ENCODE measurements at regions not wholly inside any gene's neighbourhood (a gene's known extent, or its start where the extent isn't known, plus 50 kb on each side); places are given as distances from the start of the nearest gene placed in this dataset.

DNA sequence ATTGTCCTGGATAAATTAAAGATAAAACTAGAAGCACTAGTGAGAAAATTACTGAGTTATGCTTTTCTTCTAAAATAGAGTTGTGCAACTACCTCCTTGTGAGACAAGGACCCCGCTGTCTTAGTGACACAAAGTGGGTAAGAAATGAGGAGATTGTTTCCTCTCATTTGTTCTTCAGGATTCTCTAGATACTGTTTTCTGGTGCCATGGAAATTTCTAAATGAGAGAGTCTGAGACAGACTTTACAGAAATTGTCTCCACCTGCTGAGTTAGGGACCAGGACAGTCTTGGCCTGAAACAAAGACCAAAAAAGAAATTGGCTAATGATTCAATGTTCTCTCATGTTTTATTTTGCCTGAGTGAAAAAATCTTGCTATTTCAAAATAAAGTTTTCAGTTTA lies 427.5 kb downstream of the TUSC7 start:
- FAIRE-seq = no peak
- no peak overlapping the region for H2AFZ ChIP-seq (ENCODE audit: low read depth, low read length)
- no peaks in the 10 kb centered on the region for H3K4me1 Mint-ChIP-seq (ENCODE audit: low read depth, unreplicated experiment)
- no peak overlapping the region for H3K9ac ChIP-seq (ENCODE audit: low read length)
- H3K27ac ChIP-seq (ENCODE audit: low read depth, low read length) = no peak overlapping the region
- no peak overlapping the region for H3K4me3 ChIP-seq (ENCODE audit: insufficient read depth, low read depth, low read length)
- no peaks in the 10 kb centered on the region for H3K79me2 ChIP-seq (ENCODE audit: insufficient read depth, low read length)
- H4K20me1 ChIP-seq (ENCODE audit: insufficient read depth, low read length) = no peaks in the 10 kb centered on the region
- H3K36me3 Mint-ChIP-seq (ENCODE audit: low read depth, unreplicated experiment) = no peaks in the 10 kb centered on the region
- no peak for TF ChIP-seq EZH2 (IDR thresholded peaks at IDR 0.05; ENCODE audit: insufficient read depth, low read length)
- TF ChIP-seq, protein P1, sequence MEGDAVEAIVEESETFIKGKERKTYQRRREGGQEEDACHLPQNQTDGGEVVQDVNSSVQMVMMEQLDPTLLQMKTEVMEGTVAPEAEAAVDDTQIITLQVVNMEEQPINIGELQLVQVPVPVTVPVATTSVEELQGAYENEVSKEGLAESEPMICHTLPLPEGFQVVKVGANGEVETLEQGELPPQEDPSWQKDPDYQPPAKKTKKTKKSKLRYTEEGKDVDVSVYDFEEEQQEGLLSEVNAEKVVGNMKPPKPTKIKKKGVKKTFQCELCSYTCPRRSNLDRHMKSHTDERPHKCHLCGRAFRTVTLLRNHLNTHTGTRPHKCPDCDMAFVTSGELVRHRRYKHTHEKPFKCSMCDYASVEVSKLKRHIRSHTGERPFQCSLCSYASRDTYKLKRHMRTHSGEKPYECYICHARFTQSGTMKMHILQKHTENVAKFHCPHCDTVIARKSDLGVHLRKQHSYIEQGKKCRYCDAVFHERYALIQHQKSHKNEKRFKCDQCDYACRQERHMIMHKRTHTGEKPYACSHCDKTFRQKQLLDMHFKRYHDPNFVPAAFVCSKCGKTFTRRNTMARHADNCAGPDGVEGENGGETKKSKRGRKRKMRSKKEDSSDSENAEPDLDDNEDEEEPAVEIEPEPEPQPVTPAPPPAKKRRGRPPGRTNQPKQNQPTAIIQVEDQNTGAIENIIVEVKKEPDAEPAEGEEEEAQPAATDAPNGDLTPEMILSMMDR (IDR thresholded peaks at IDR 0.05; ENCODE audit: insufficient read depth, low read depth, low read length) = no peak
- no peaks in the 10 kb centered on the region for H3K27me3 ChIP-seq (ENCODE audit: insufficient read depth, low read length)
- no peak overlapping the region for H3K4me2 ChIP-seq (ENCODE audit: low read length)
- no peaks in the 10 kb centered on the region for H3K9me3 ChIP-seq (ENCODE audit: insufficient read depth, low read depth, low read length)
- H3K27me3 Mint-ChIP-seq (ENCODE audit: low read depth, unreplicated experiment) = no peaks in the 10 kb centered on the region
- no peak for DNase-seq (ENCODE audit: low read depth)
- H3K27ac Mint-ChIP-seq (ENCODE audit: unreplicated experiment) = no peak overlapping the region
- no peaks in the 10 kb centered on the region for H3K4me1 ChIP-seq (ENCODE audit: insufficient read depth, low read length)
- H3K4me3 Mint-ChIP-seq (ENCODE audit: unreplicated experiment) = no peak overlapping the region
- H3K9me3 Mint-ChIP-seq (ENCODE audit: unreplicated experiment) = no peaks in the 10 kb centered on the region
- no peaks in the 10 kb centered on the region for H3K36me3 ChIP-seq (ENCODE audit: insufficient read depth, low read length)

DNA sequence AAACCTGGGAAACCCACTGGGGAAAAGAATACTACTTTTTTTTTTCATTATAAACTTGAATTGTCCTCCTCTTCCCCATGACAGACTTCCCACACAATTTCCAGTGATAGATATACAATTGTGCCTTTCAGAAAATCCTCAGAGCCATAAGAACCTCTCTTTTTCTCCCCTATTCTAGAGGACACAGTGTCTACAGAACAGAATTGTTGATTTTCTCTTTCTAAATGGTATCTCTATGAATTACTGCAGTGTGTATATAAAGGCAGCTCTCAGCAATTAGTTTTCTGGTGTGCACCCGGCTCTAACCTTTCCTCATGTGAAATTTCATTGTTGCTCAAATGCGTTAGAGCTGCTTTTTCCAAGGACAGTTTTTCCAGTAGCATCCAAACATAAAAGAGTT lies 430.1 kb downstream of the TUSC7 start:
- no peaks in the 10 kb centered on the region for H4K20me1 ChIP-seq (ENCODE audit: insufficient read depth, low read length)
- H3K4me1 Mint-ChIP-seq (ENCODE audit: low read depth, unreplicated experiment) = peaks cover 4% of the 10 kb centered on the region
- no peaks in the 10 kb centered on the region for H3K9me3 ChIP-seq (ENCODE audit: insufficient read depth, low read depth, low read length)
- TF ChIP-seq, protein P1 (IDR thresholded peaks at IDR 0.05; ENCODE audit: insufficient read depth, low read depth, low read length) = no peak
- no peak for TF ChIP-seq EZH2 (IDR thresholded peaks at IDR 0.05; ENCODE audit: insufficient read depth, low read length)
- no peak overlapping the region for H3K27ac ChIP-seq (ENCODE audit: low read depth, low read length)
- H3K27ac Mint-ChIP-seq (ENCODE audit: unreplicated experiment) = no peak overlapping the region
- no peak overlapping the region for H2AFZ ChIP-seq (ENCODE audit: low read depth, low read length)
- H3K36me3 Mint-ChIP-seq (ENCODE audit: low read depth, unreplicated experiment) = no peaks in the 10 kb centered on the region
- H3K27me3 Mint-ChIP-seq (ENCODE audit: low read depth, unreplicated experiment) = no peaks in the 10 kb centered on the region
- H3K36me3 ChIP-seq (ENCODE audit: insufficient read depth, low read length) = no peaks in the 10 kb centered on the region
- no peak overlapping the region for H3K4me2 ChIP-seq (ENCODE audit: low read length)
- FAIRE-seq = no peak
- no peak for DNase-seq (ENCODE audit: low read depth)
- no peak overlapping the region for H3K4me3 Mint-ChIP-seq (ENCODE audit: unreplicated experiment)
- no peaks in the 10 kb centered on the region for H3K9me3 Mint-ChIP-seq (ENCODE audit: unreplicated experiment)
- no peak overlapping the region for H3K9ac ChIP-seq (ENCODE audit: low read length)
- H3K4me3 ChIP-seq (ENCODE audit: insufficient read depth, low read depth, low read length) = no peak overlapping the region
- no peaks in the 10 kb centered on the region for H3K4me1 ChIP-seq (ENCODE audit: insufficient read depth, low read length)
- no peaks in the 10 kb centered on the region for H3K27me3 ChIP-seq (ENCODE audit: insufficient read depth, low read length)
- no peaks in the 10 kb centered on the region for H3K79me2 ChIP-seq (ENCODE audit: insufficient read depth, low read length)

DNA sequence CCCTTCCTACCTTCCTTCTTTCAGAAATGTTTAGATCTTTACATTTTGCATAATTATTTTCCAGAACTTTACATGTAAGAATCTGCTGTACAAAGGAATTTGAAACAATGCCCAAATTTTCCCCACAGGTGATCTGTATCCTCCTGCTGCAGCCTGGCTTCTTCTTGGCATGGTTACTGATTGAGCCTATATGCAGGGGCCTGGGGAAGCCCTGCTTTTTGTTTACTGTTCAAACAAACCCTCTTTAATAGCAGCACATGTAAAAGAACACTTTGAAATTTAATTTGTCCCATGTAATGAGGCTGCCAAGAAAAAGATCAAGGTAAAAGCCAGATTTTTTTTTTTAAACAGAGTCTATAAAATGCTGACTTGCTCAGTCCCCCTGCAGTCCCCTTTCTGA lies 432.2 kb downstream of the TUSC7 start:
- no peaks in the 10 kb centered on the region for H3K79me2 ChIP-seq (ENCODE audit: insufficient read depth, low read length)
- no peaks in the 10 kb centered on the region for H3K27me3 ChIP-seq (ENCODE audit: insufficient read depth, low read length)
- no peak for TF ChIP-seq EZH2 (IDR thresholded peaks at IDR 0.05; ENCODE audit: insufficient read depth, low read length)
- TF ChIP-seq, protein P1 (IDR thresholded peaks at IDR 0.05; ENCODE audit: insufficient read depth, low read depth, low read length) = no peak
- Mint-ChIP-seq H3K27ac (ENCODE audit: unreplicated experiment) (no peak overlapping the region), H3K36me3 (ENCODE audit: low read depth, unreplicated experiment) (no peaks in the 10 kb centered on the region), H3K9me3 (ENCODE audit: unreplicated experiment) (no peaks in the 10 kb centered on the region), H3K4me1 (ENCODE audit: low read depth, unreplicated experiment) (peaks cover 4% of the 10 kb centered on the region), H3K27me3 (ENCODE audit: low read depth, unreplicated experiment) (no peaks in the 10 kb centered on the region), H3K4me3 (ENCODE audit: unreplicated experiment) (no peak overlapping the region)
- H3K36me3 ChIP-seq (ENCODE audit: insufficient read depth, low read length) = no peaks in the 10 kb centered on the region
- FAIRE-seq = no peak
- H4K20me1 ChIP-seq (ENCODE audit: insufficient read depth, low read length) = no peaks in the 10 kb centered on the region
- no peak overlapping the region for H3K4me2 ChIP-seq (ENCODE audit: low read length)
- H3K4me1 ChIP-seq (ENCODE audit: insufficient read depth, low read length) = no peaks in the 10 kb centered on the region
- no peaks in the 10 kb centered on the region for H3K9me3 ChIP-seq (ENCODE audit: insufficient read depth, low read depth, low read length)
- H3K4me3 ChIP-seq (ENCODE audit: insufficient read depth, low read depth, low read length) = no peak overlapping the region
- no peak overlapping the region for H3K9ac ChIP-seq (ENCODE audit: low read length)
- DNase-seq (ENCODE audit: low read depth) = no peak
- H3K27ac ChIP-seq (ENCODE audit: low read depth, low read length) = no peak overlapping the region
- no peak overlapping the region for H2AFZ ChIP-seq (ENCODE audit: low read depth, low read length)

Measured in astrocyte (in vitro differentiated cells and primary cell).